HL-60 (cell line): ENCODE measurements at regions not wholly inside any gene's neighbourhood (a gene's known extent, or its start where the extent isn't known, plus 50 kb on each side); places are given as distances from the start of the nearest gene placed in this dataset.

Source experiments
- DNase-seq, 2 experiments: peaks; one replicate each; pipeline ENCODE4 v3.0.0-alpha.2; 2010 to 2020; ENCODE audit warnings: low read depth in 1 of 2, low spot score in 1 of 2
- H3K27ac ChIP-seq: fragments of 250-450 bp; sonication (Bioruptor Pico); replicated peaks from 2 replicates; pipeline ENCODE4 v1.5.1; 2020; ENCODE audit warnings: mild to moderate bottlenecking, moderate library complexity
- H3K27me3 ChIP-seq: fragments of 250-450 bp; sonication (Bioruptor Pico); 2 replicates; pipeline ENCODE4 v1.5.1; 2021; ENCODE audit warnings: mild to moderate bottlenecking, moderate library complexity; ENCODE audit not compliant: insufficient read depth, poor library complexity, severe bottlenecking
- H3K4me3 ChIP-seq: replicated peaks from 2 replicates; pipeline ENCODE4 v1.5.1; 2011; ENCODE audit warnings: mild to moderate bottlenecking, control low read depth, low read length; ENCODE audit not compliant: insufficient read depth
- GABPA ChIP-seq: IDR thresholded peaks from 2 replicates; pipeline ENCODE4 v1.6.1; 2012; ENCODE audit warnings: low read depth
- POLR2AphosphoS5 ChIP-seq: IDR thresholded peaks from 2 replicates; pipeline ENCODE4 v1.6.1; 2012; ENCODE audit warnings: low read depth
- REST ChIP-seq: IDR thresholded peaks from 2 replicates; pipeline ENCODE4 v1.6.1; 2012; ENCODE audit warnings: low read depth; ENCODE audit not compliant: insufficient replicate concordance
- SPI1 ChIP-seq: IDR thresholded peaks from 2 replicates; pipeline ENCODE4 v1.6.1; 2012; ENCODE audit warnings: low read depth, mild to moderate bottlenecking, borderline replicate concordance
- TF ChIP-seq, protein P1 (sequence below): IDR thresholded peaks from one replicate; pipeline ENCODE4 v1.5.1; 2011; ENCODE audit warnings: low read length, control low read depth, inconsistent platforms; ENCODE audit not compliant: insufficient read depth

- Histone ChIP-seq H3K27ac (no peak overlapping the region), H3K27me3 (no peaks in the 10 kb centered on the region), H3K4me3 (no peak overlapping the region)
- no peak for DNase-seq
- no peak for TF ChIP-seq GABPA
- TF ChIP-seq, protein P1, sequence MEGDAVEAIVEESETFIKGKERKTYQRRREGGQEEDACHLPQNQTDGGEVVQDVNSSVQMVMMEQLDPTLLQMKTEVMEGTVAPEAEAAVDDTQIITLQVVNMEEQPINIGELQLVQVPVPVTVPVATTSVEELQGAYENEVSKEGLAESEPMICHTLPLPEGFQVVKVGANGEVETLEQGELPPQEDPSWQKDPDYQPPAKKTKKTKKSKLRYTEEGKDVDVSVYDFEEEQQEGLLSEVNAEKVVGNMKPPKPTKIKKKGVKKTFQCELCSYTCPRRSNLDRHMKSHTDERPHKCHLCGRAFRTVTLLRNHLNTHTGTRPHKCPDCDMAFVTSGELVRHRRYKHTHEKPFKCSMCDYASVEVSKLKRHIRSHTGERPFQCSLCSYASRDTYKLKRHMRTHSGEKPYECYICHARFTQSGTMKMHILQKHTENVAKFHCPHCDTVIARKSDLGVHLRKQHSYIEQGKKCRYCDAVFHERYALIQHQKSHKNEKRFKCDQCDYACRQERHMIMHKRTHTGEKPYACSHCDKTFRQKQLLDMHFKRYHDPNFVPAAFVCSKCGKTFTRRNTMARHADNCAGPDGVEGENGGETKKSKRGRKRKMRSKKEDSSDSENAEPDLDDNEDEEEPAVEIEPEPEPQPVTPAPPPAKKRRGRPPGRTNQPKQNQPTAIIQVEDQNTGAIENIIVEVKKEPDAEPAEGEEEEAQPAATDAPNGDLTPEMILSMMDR = no peak
Observed at GRCh38 chr16:13702614-13703013, 217.3 kb upstream of the ERCC4 start.

- TF ChIP-seq, protein P1 = no peak
- no peak for TF ChIP-seq SPI1
- no peak for TF ChIP-seq GABPA
- TF ChIP-seq REST = no peak
- TF ChIP-seq POLR2AphosphoS5 = no peak
- Histone ChIP-seq H3K4me3 (no peak overlapping the region), H3K27me3 (no peaks in the 10 kb centered on the region), H3K27ac (no peak overlapping the region)
- DNase-seq = no peak
Observed at GRCh38 chr16:13708347-13709120, 211.4 kb upstream of the ERCC4 start.

DNA sequence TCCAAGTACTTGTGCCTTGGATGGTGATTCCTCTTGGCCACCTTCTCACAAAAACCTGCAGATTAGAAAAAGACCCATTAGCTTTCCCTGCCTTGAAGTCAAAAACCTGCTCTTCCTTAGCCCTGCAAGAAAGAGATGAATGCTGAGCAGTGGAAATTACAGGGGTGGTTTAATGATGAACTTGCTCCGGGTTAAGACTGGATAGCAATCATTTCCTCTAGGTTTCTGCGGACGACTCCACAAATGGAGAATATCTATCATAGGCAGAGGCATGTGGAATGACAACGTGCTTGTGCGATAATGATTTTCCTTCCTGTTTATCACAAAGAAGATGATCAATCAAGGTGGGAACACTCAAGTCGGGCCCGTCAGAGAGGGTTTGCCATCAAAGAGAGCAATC, 201.2 kb upstream of the ERCC4 start:
- H3K27me3 ChIP-seq = no peaks in the 10 kb centered on the region
- no peak for DNase-seq
- H3K27ac ChIP-seq = no peak overlapping the region
- no peak overlapping the region for H3K4me3 ChIP-seq
- TF ChIP-seq, protein P1 = no peak
- TF ChIP-seq SPI1 (no peak), POLR2AphosphoS5 (no peak), GABPA (no peak), REST (no peak)

DNA sequence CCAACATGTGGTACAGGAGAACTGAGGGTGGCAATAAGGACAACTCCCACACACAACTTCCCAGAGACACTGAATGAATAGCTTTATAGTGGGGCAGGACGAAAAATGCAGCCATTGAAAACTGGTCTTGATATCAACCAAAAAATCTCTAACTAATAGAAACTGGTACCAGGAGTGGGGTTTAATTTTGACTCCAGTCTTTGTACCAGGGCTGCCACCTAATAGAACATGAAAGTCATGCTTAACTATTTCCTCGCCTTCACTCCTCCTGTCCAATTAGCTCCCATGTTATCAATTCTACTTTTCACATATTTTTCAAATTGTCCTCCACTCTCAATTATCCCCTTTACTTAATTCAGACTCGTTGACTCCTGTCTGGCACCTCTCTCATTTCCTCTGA, 192.0 kb upstream of the ERCC4 start:
- TF ChIP-seq, protein P1 = no peak
- TF ChIP-seq GABPA (no peak), POLR2AphosphoS5 (no peak), REST (no peak)
- Histone ChIP-seq H3K4me3 (no peak overlapping the region), H3K27me3 (no peaks in the 10 kb centered on the region), H3K27ac (no peak overlapping the region)
- no peak for DNase-seq
